HEK293T (cell line): ENCODE measurements at regions not wholly inside any gene's neighbourhood (a gene's known extent, or its start where the extent isn't known, plus 50 kb on each side); places are given as distances from the start of the nearest gene placed in this dataset.
"Not testable (repeated sequence)": the region's sequence is repeated elsewhere in the genome, so short reads cannot be mapped to it uniquely, and the experiment has no call there.

Experiments used
- CTCF ChIA-PET: fragments of 350-600 bp; formaldehyde crosslinking; extraction: SDS; loops from one replicate; lab custom pipeline; 2021; ENCODE audit warnings: antibody characterized with exemption, inconsistent platforms; lab: Yijun Ruan, JAX
- POLR2A ChIA-PET: fragments of 350-600 bp; formaldehyde crosslinking; extraction: SDS; loops from one replicate; lab custom pipeline; 2020; ENCODE audit warnings: antibody characterized with exemption, inconsistent platforms; lab: Yijun Ruan, JAX
- DNase-seq: peaks from one replicate; pipeline ENCODE4 v3.0.0; 2012; ENCODE audit warnings: mixed read lengths; ENCODE audit errors: extremely low spot score
- ARNT ChIP-seq: fragments of 450-650 bp; IDR thresholded peaks from 2 replicates; pipeline ENCODE4 v1.6.1; 2017; ENCODE audit warnings: mild to moderate bottlenecking
- BHLHE40 ChIP-seq: fragments of 450-650 bp; IDR thresholded peaks from 2 replicates; pipeline ENCODE4 v1.6.1; 2016; ENCODE audit warnings: mild to moderate bottlenecking, moderate library complexity, borderline replicate concordance
- CTBP1 ChIP-seq: fragments of 450-650 bp; IDR thresholded peaks from 2 replicates; pipeline ENCODE4 v1.6.1; 2016; ENCODE audit warnings: borderline replicate concordance
- ELF4 ChIP-seq: fragments of 450-650 bp; IDR thresholded peaks from 2 replicates; pipeline ENCODE4 v1.6.1; 2017; ENCODE audit warnings: antibody characterized with exemption
- FOXA1 ChIP-seq: fragments of 450-650 bp; IDR thresholded peaks from 2 replicates; pipeline ENCODE4 v1.6.1; 2016; ENCODE audit warnings: mild to moderate bottlenecking
- FOXK2 ChIP-seq: fragments of 450-650 bp; IDR thresholded peaks from 2 replicates; pipeline ENCODE4 v1.6.1; 2016; ENCODE audit warnings: mild to moderate bottlenecking
- FOXM1 ChIP-seq: fragments of 450-650 bp; IDR thresholded peaks from 2 replicates; pipeline ENCODE4 v1.6.1; 2017; ENCODE audit warnings: mild to moderate bottlenecking, borderline replicate concordance
- HDGF ChIP-seq: fragments of 450-650 bp; IDR thresholded peaks from 2 replicates; pipeline ENCODE4 v1.6.1; 2017; ENCODE audit warnings: antibody characterized with exemption, borderline replicate concordance
- L3MBTL2 ChIP-seq: fragments of 450-650 bp; conservative IDR thresholded peaks from 2 replicates; pipeline ENCODE4 v1.6.1; 2016; ENCODE audit warnings: mild to moderate bottlenecking
- LEF1 ChIP-seq: fragments of 450-650 bp; IDR thresholded peaks from 2 replicates; pipeline ENCODE4 v1.6.1; 2017; ENCODE audit warnings: mild to moderate bottlenecking, borderline replicate concordance
- NFRKB ChIP-seq: fragments of 450-650 bp; IDR thresholded peaks from 2 replicates; pipeline ENCODE4 v1.6.1; 2016; ENCODE audit warnings: mild to moderate bottlenecking, moderate library complexity
- SP1 ChIP-seq: fragments of 450-650 bp; IDR thresholded peaks from 2 replicates; pipeline ENCODE4 v1.6.1; 2017
- SUZ12 ChIP-seq: fragments of 450-650 bp; IDR thresholded peaks from 2 replicates; pipeline ENCODE4 v1.6.1; 2016; ENCODE audit warnings: mild to moderate bottlenecking
- TARDBP ChIP-seq: fragments of 450-650 bp; IDR thresholded peaks from 2 replicates; pipeline ENCODE4 v1.6.1; 2016
- ZNF384 ChIP-seq: fragments of 450-650 bp; IDR thresholded peaks from 2 replicates; pipeline ENCODE4 v1.6.1; 2016
- TF ChIP-seq, protein P1 (sequence below): fragments of 450-650 bp; IDR thresholded peaks from 2 replicates; pipeline ENCODE4 v1.6.1; 2016

DNA sequence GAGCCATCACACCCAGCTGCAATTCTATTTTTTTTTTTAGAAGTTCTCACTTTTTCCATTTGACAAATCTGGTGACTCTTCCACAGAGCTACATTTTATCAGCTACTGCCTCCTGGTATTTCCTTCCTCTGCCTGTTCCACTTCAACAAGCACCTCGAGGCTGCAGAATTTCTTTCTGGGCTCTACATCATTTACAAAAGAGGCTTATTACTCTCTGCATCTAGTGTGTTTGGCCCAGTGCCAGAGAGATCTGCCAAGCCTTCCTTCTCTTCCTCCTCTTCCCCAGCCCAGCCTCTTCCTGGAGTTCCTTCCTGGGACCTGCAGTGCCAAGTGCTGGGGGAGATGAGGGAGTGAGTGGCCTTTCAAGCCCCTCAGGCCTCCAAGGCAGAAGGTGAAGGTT, 119.6 kb upstream of the ITGA6 start:
- DNase-seq, result no peak
- TF ChIP-seq LEF1 (no peak), BHLHE40 (no peak), SUZ12 (no peak), FOXK2 (no peak), TARDBP (no peak), ELF4 (no peak), FOXM1 (no peak), HDGF (no peak), ARNT (no peak), SP1 (no peak)
- TF ChIP-seq, protein P1, sequence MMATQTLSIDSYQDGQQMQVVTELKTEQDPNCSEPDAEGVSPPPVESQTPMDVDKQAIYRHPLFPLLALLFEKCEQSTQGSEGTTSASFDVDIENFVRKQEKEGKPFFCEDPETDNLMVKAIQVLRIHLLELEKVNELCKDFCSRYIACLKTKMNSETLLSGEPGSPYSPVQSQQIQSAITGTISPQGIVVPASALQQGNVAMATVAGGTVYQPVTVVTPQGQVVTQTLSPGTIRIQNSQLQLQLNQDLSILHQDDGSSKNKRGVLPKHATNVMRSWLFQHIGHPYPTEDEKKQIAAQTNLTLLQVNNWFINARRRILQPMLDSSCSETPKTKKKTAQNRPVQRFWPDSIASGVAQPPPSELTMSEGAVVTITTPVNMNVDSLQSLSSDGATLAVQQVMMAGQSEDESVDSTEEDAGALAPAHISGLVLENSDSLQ, result no peak
- POLR2A ChIA-PET, result interaction anchor here (0.6 kb wide), 1 partner anchor 54 kb away, joined by 3 read pairs; no protein-coding TSS in a partner anchor
- CTCF ChIA-PET, result no interaction called here

DNA sequence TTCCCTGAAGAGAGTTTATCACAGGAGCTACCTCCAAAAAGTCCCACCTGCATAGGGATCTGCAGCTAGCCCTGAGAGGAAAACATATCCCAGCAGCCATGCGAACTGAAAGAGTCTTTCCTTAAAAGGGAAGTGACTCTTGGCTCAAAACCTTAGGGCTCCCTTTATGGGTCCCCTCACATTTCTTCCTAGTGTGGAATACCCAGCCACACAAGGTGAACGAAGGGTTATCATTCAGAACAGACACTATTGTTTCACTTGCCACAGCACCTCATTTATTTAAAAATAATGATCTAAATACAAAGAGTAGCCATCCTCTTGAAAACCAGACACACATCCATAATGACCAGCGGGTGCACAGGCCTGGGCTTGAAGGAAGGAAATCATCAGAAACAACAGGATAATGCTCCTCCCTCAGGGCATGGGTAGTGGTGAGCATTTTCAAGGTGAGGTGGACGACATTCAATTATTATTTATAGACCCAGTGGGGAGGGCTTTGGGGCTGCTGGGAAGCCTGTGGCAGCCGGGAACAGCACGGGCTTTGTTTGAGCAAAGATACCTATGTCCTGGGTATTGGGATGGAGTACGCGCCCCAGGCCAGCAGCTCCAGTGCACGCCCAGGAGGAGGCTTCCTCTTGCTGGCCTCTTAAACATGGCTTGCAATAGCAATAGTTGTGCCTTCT, 119.0 kb upstream of the ITGA6 start:
- CTCF ChIA-PET, result interaction anchor here (0.7 kb wide), 1 partner anchor 123 kb away, joined by 3 read pairs; no protein-coding TSS in a partner anchor
- POLR2A ChIA-PET, result no interaction called here
- TF ChIP-seq HDGF (no peak), FOXM1 (no peak), TARDBP (no peak), CTBP1 (no peak), ARNT (no peak), L3MBTL2 (no peak), NFRKB (no peak), ELF4 (no peak), FOXA1 (no peak), SUZ12 (no peak), FOXK2 (no peak), BHLHE40 (no peak), SP1 (no peak)
- TF ChIP-seq, protein P1, result no peak
- no peak for DNase-seq

DNA sequence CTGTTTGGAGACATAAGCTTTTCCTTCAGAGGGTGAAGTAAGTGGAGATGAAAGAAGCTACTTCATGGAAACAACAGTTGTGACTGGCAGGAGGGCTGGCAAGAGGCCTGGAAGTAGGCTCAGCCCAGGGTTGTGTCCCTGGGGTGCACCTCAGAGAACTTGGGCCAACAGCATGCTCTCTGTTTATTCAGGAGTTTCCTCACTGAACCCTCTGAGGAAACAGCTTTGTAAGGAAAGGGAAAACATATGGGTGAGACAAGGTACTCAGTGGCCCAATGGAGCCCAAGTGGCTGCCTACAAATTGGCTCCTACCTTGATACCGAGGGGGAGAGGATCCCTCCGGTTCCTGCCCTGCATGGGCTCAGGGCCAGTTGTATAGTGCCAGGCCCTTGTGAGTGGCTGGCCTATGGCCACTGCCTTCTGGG, 115.5 kb upstream of the ITGA6 start:
- ChIA-PET CTCF (no interaction called here), POLR2A (no interaction called here)
- TF ChIP-seq L3MBTL2, result no peak
- TF ChIP-seq CTBP1, result no peak
- no peak for TF ChIP-seq FOXA1
- TF ChIP-seq, protein P1, result no peak
- no peak for TF ChIP-seq FOXK2
- no peak for TF ChIP-seq ELF4
- no peak for TF ChIP-seq SUZ12
- TF ChIP-seq ZNF384, result no peak
- TF ChIP-seq FOXM1, result no peak
- TF ChIP-seq NFRKB, result no peak
- no peak for TF ChIP-seq TARDBP
- DNase-seq, result no peak

DNA sequence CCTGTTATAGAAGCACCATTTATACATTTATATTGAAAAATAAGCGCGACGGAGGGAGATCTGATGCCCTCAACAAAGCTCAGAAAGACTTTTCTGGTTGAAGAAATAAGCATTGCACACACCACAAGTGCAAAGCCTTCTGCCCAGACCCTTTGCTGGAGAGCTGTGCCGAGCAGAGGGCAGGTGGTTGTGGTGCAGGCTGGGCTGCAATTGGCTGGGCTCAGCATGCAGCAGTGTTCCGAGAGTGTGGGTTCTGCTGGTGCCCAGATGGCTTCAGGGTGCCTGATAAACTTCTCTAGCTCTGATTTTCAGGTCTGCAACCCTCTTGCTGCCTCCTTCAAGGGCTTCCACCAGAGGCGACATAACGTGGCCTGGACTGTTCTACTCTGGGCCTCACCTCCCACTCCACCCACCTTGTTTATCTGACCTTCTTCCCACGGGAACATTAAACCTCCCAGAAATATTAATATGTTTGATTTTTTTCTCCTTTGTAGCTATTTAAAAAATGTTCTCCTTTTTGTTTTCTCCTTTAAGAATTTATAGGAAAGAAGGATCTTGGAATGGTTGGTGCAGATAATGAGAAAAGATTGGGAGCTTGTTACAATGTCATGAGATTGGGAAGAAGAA, 113.6 kb upstream of the ITGA6 start:
- ChIA-PET CTCF (interaction anchor here (0.6 kb wide), 1 partner anchor 121 kb away, joined by 3 read pairs; no protein-coding TSS in a partner anchor), POLR2A (interaction anchor here (0.6 kb wide), 1 partner anchor 1668 kb away, joined by 3 read pairs; no protein-coding TSS in a partner anchor)
- TF ChIP-seq TARDBP (no peak), ELF4 (no peak), FOXK2 (no peak), LEF1 (no peak), FOXM1 (no peak), SUZ12 (no peak), ARNT (no peak), FOXA1 (no peak), ZNF384 (no peak), NFRKB (no peak)
- no peak for DNase-seq

DNA sequence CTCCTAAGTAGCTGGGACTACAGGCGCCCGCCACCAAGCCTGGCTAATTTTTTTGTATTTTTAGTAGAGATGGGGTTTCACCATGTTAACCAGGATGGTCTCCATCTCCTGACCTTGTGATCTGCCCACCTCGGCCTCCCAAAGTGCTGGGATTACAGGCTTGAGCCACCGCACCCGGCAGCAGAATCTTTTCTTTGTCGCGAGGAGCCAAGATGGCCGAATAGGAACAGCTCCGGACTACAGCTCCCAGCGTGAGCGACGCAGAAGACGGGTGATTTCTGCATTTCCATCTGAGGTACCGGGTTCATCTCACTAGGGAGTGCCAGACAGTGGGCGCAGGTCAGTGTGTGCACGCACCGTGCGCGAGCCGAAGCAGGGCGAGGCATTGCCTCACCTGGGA, 112.3 kb upstream of the ITGA6 start:
- CTCF ChIA-PET, DNase-seq, POLR2A ChIA-PET: not testable (repeated sequence)

DNA sequence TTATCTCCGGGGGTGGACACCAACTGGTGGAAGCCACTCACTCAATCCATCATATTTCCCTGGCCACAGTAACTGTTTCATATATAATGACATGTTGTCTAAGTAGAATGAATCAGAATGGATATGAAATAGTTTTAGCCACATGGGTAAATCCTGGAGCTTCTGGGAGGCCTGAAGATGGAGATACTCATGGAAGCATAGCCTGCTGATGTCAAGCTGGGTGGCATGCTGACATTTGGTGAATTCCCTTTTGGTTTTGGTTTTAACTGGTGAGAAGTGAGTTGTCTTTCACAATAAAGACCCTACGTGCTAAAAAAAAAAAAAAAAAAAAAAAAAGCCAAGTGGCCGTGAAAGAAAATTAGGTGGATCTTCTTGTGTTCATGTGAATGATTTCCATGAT, 105.3 kb upstream of the ITGA6 start:
- DNase-seq, result no peak
- POLR2A ChIA-PET, result no interaction called here
- CTCF ChIA-PET, result interaction anchor here (0.7 kb wide), 1 partner anchor 140 kb away, joined by 4 read pairs; no protein-coding TSS in a partner anchor
- TF ChIP-seq HDGF (no peak), NFRKB (no peak), FOXK2 (no peak), LEF1 (no peak), FOXM1 (no peak), SUZ12 (no peak)
